RWPE1 (cell line): ENCODE measurements at regions not wholly inside any gene's neighbourhood (a gene's known extent, or its start where the extent isn't known, plus 50 kb on each side); places are given as distances from the start of the nearest gene placed in this dataset.
"Not testable (repeated sequence)": the region's sequence is repeated elsewhere in the genome, so short reads cannot be mapped to it uniquely, and the experiment has no call there.

Experiments used
- CTCF ChIA-PET: fragments of 350-600 bp; sonication (Branson Sonifier 250); formaldehyde crosslinking; extraction: SDS; loops from one replicate; lab custom pipeline; 2021; lab: Yijun Ruan, JAX
- POLR2A ChIA-PET: fragments of 400-600 bp; formaldehyde crosslinking; extraction: SDS; loops from one replicate; lab custom pipeline; 2020; ENCODE audit warnings: antibody characterized with exemption; ENCODE audit not compliant: low non-redundant PET; lab: Yijun Ruan, JAX
- DNase-seq: peaks from one replicate; pipeline ENCODE4 v3.0.0; 2012; ENCODE audit warnings: low spot score
- H3K27ac ChIP-seq: fragments of 450-650 bp; 2 replicates; pipeline ENCODE4 v1.5.1; 2017
- TF ChIP-seq, protein P1 (sequence below): fragments of 450-650 bp; conservative IDR thresholded peaks from 2 replicates; pipeline ENCODE4 v1.5.1; 2017; ENCODE audit warnings: low read depth, mild to moderate bottlenecking

- TF ChIP-seq, protein P1, sequence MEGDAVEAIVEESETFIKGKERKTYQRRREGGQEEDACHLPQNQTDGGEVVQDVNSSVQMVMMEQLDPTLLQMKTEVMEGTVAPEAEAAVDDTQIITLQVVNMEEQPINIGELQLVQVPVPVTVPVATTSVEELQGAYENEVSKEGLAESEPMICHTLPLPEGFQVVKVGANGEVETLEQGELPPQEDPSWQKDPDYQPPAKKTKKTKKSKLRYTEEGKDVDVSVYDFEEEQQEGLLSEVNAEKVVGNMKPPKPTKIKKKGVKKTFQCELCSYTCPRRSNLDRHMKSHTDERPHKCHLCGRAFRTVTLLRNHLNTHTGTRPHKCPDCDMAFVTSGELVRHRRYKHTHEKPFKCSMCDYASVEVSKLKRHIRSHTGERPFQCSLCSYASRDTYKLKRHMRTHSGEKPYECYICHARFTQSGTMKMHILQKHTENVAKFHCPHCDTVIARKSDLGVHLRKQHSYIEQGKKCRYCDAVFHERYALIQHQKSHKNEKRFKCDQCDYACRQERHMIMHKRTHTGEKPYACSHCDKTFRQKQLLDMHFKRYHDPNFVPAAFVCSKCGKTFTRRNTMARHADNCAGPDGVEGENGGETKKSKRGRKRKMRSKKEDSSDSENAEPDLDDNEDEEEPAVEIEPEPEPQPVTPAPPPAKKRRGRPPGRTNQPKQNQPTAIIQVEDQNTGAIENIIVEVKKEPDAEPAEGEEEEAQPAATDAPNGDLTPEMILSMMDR = no peak
- ChIA-PET POLR2A (no interaction called here), CTCF (interaction anchor here (0.6 kb wide), 1 partner anchor 1141 kb away, joined by 8 read pairs; no protein-coding TSS in a partner anchor)
- peak; percentile 4 for DNase-seq
- no peak overlapping the region for H3K27ac ChIP-seq
Observed at GRCh38 chr12:87200289-87200979, 828.8 kb downstream of the C12orf50 start.

GRCh38 chr12:87198181-87198580, 831.0 kb downstream of the C12orf50 start:
- DNase-seq = no peak
- POLR2A ChIA-PET = no interaction called here
- CTCF ChIA-PET = no interaction called here
- TF ChIP-seq, protein P1 = no peak
- no peak overlapping the region for H3K27ac ChIP-seq

- ChIA-PET CTCF (no interaction called here), POLR2A (no interaction called here)
- TF ChIP-seq, protein P1 = no peak
- DNase-seq = no peak
- no peak overlapping the region for H3K27ac ChIP-seq
Observed at GRCh38 chr12:87196321-87196720, 832.9 kb downstream of the C12orf50 start.

DNA sequence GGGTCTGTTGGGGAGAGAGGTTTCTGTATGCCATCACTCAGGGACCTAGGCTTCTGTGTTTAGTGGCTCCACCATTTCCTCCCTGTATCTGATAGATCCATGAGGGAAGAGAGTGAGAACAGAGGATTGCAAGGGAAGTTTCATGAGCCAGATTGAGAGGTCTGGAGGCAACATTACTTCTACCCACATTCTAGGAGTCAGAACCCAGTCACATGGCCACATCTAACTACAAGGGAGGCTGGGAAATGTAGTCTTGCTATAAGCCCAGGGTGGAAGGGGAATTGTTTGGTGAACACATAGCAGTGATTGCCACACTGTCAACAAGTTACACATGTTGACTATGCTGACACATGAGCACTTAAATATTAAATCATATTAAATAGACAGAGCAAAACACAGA, 834.8 kb downstream of the C12orf50 start:
- H3K27ac ChIP-seq, DNase-seq, POLR2A ChIA-PET, CTCF ChIA-PET: not testable (repeated sequence)

- DNase-seq = no peak
- POLR2A ChIA-PET = no interaction called here
- H3K27ac ChIP-seq = no peak overlapping the region
- CTCF ChIA-PET = interaction anchor here (0.7 kb wide), 1 partner anchor 234 kb away, joined by 3 read pairs; no protein-coding TSS in a partner anchor
- TF ChIP-seq, protein P1 = no peak
Observed at GRCh38 chr12:87185367-87185766, 843.8 kb downstream of the C12orf50 start.

DNA sequence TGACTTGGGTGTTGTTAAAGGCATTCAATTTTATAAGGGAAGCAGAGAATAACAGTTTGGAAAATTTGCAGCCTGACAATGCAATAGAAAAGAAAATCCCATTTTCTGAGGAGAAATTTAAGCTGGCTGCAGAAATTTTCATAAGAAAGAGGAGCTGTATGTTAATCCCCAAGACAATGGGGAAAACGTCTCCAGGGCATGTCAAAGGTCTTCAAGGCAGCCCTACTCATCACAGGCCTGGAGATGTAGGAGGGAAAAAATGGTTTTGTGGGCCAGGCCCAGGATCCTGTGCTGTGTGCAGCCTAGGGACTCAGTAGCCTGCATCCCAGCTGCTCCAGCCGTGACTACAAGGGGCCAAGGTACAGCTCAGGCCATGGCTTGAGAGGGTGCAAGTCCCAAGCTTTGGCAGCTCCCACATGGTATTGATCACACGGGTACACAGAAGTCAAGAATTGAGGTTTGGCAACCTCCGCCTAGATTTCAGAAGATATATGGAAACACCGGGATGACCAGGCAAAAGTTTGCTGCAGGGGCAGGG, 846.4 kb downstream of the C12orf50 start:
- DNase-seq = no peak
- TF ChIP-seq, protein P1 = no peak
- H3K27ac ChIP-seq = no peak overlapping the region
- ChIA-PET POLR2A (no interaction called here), CTCF (interaction anchor here (0.6 kb wide), 1 partner anchor 339 kb away, joined by 3 read pairs; no protein-coding TSS in a partner anchor)

- TF ChIP-seq, protein P1 = no peak
- CTCF ChIA-PET = no interaction called here
- DNase-seq = no peak
- POLR2A ChIA-PET = no interaction called here
- H3K27ac ChIP-seq = no peak overlapping the region
Observed at GRCh38 chr12:87171356-87171755, 857.8 kb downstream of the C12orf50 start.
